ENCODE measurements at regions not wholly inside any gene's neighbourhood (a gene's known extent, or its start where the extent isn't known, plus 50 kb on each side); places are given as distances from the start of the nearest gene placed in this dataset.

DNA sequence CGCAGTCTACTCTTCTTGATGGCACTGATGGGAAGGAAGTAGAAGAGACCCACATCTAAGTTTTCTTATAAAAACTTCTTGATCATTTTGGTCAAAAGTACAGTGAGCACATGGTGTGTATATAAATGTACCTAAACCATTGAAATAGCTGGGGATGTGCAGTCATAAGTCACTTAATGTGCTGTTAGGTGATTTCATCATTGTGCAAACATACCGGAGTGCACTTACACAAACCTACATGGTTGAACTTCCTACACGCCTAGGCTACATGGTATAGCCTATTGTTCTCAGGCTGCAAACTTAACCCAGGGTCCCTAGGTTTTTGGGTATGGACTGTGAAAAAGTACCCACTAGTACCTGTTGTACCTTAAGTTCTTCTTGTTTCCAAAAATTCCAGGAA, 123.3 kb upstream of the ZNF438 start:
- TF ChIP-seq, protein P1, sequence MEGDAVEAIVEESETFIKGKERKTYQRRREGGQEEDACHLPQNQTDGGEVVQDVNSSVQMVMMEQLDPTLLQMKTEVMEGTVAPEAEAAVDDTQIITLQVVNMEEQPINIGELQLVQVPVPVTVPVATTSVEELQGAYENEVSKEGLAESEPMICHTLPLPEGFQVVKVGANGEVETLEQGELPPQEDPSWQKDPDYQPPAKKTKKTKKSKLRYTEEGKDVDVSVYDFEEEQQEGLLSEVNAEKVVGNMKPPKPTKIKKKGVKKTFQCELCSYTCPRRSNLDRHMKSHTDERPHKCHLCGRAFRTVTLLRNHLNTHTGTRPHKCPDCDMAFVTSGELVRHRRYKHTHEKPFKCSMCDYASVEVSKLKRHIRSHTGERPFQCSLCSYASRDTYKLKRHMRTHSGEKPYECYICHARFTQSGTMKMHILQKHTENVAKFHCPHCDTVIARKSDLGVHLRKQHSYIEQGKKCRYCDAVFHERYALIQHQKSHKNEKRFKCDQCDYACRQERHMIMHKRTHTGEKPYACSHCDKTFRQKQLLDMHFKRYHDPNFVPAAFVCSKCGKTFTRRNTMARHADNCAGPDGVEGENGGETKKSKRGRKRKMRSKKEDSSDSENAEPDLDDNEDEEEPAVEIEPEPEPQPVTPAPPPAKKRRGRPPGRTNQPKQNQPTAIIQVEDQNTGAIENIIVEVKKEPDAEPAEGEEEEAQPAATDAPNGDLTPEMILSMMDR (IDR thresholded peaks at IDR 0.05; ENCODE audit: insufficient read depth, low read length, poor library complexity, severe bottlenecking): no peak
- TF ChIP-seq EZH2phosphoT487 (conservative IDR thresholded peaks at IDR 0.05; ENCODE audit: low read length): no peak

Data from SU-DHL-6 (cell line).